ENCODE measurements at regions not wholly inside any gene's neighbourhood (a gene's known extent, or its start where the extent isn't known, plus 50 kb on each side); places are given as distances from the start of the nearest gene placed in this dataset.

- DNase-seq, result no peak
These were observed 78.7 kb downstream of the SIK1 start for GRCh38 chr21:43348170-43348766.

DNA sequence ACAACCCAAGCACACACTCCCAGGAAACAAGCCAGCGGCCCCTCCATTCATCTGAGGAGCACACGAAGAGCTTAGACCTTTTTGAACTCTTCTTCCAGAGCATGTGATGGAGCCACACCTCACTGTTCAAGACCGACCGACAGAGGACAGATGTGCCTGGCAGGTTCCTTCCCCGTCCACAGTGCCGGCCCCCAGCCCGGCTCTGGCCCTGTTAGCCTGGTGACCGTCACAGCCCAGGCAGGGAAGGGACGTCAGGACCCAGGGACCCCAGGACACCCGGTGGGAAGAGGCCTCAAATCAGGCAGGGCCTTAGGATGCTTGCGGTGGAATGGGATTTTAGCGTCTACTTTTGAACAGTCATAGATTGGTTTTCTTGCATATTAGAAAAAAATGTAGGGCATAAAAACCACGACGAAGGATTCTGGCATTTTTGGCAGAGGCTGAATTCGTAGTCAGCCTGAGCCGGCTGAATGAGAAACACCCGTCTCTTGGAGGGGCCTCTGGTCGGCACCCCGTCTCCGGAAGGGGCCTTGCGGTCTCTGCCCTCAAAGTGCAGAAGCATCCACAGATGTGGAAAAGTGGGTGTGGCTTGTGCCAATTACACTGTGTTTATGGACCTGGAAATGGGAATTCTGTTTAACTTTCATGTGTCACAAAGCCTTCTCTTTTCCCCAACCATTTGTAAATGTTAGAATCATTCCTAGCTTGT is 79.3 kb downstream of the SIK1 start:
- DNase-seq, result no peak

DNA sequence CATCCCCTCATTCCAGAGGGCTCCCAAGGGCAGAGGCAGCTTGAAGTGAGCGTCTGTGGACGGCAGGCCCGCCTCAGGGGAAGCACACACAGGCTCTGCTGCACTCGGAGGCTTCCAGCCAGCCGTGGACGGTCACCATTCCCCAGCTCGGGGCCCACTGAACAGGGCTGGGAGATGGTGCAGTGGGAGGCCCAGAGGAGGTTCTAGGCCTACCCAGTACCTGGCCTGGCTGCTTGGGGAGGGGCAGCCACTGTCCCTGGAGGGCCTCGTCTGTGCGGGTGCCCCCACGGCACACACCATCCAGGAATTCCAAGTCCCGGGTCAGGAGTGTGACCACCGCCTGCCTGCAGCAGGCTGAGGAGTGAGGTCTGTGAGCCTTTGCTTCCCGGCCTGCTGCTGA is 80.4 kb downstream of the SIK1 start:
- DNase-seq, result no peak

DNA sequence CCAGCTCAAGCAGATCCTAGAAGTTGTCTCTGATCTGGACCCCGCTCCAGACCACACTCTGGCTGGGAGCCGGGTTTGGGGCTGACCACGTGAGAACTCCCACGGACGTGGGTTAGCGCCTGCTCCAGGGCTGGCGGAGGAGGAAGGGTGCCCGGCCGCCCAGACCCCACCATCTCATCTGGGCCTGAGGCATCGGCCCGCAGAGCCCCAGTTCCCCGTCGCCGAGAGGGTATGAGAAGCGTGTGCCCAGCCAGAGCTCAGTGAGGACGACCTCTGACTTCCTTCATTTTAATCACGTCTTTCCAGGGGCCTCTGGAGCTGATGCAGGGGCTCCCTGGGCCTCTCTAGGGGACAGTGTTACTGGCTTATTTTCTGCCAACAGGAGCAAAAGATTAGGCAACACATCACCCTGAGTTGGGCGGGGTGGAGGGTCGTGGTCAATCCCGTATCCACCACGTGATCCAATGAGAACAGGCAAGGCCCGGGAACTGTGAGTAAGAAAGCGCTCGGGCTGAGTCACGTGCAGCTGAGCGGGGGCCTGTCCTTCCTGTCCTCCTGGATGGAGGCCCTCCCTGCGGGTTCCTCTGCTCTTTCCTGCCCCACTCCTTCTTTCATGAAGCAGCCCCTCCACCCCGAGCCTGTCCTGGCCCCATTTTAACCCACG is 81.1 kb downstream of the SIK1 start:
- peak; percentile 14 to 67 for DNase-seq

- DNase-seq, result no peak
These were observed 81.7 kb downstream of the SIK1 start for GRCh38 chr21:43345046-43345745.

- no peak for DNase-seq
These were observed 82.7 kb downstream of the SIK1 start for GRCh38 chr21:43343992-43344886.

- DNase-seq, result no peak
These were observed 83.6 kb downstream of the SIK1 start for GRCh38 chr21:43343095-43343991.

- DNase-seq, result no peak
These were observed 84.5 kb downstream of the SIK1 start for GRCh38 chr21:43342301-43342881.

DNA sequence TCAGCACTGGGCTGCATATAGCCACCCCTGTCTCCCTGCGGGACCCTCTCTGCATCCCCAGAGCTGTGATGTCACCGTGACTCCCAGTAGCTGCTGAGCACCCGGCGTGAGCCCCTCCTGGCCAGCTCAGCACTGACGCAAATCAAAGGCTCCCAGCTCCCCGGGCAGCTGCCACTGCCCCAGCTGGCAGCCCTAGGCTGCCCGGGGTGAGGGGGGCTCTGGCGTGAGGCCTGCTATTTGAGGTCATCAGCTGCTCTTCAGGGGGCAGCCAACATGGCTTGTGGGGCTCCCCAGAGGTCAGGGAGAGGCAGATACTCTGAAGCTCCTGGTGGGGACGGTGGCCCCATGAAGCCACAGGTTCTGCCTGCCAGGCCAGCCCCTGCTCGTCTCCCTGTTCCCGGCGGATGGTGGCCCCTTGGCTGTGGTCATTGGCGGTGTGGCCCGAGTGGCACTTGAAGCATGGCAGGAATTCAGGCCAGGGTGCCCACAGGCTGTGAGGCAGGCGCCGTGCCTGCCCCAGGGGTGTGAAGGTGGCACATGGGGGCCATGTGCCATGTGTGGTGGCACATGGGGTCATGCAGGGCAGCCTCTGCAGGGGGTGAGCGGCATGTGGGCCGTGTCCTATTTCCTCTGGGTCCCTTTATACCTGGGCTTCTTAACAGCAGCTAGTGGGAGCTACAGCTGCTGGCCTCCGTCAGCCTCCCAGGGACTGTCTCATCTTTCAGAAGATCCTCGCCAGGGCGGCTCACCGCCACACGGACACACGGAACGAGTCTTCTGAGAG is 85.4 kb downstream of the SIK1 start:
- no peak for DNase-seq

GRCh38 chr21:43340491-43341377 is 86.2 kb downstream of the SIK1 start:
- DNase-seq, result no peak

- no peak for DNase-seq
These were observed 87.3 kb downstream of the SIK1 start for GRCh38 chr21:43339668-43340067.

- no peak for DNase-seq
These were observed 88.0 kb downstream of the SIK1 start for GRCh38 chr21:43338951-43339350.

DNA sequence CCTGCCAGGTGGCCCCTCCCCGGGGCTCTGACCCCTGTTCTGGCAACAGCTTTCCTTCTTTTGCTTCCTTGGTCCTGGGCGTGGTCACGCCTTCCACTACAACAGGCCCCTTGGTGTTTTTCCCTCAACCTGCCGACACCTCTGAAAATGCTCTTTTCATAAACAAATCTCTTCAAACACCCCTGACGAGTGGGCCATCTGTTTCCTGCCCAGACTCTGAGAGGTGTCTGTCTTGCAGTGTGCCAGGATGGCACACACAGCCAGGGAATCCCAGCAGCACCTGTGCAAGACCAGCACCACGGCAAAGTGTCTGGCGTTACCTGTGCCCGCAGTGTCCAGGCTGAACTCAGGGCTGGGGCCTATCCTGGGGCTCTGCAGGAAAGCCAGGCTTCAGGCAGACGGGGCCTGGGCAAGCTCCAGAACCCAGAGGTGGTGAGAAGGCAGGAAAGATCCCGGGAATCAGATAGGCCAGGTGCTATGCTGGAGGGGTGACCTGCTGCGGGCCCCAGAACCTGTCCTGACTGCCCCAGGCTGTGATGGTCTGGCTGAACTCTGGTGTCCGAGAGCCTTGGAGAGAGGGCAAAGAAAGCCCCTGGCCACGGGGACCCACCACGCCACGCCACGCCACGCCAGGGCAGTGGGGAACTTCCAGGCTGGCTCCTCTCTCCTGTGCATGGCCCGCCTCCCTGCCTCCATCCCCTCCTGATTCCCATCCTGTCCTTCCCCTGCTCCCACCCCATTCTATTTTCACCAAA is 88.9 kb downstream of the SIK1 start:
- DNase-seq, result no peak

DNA sequence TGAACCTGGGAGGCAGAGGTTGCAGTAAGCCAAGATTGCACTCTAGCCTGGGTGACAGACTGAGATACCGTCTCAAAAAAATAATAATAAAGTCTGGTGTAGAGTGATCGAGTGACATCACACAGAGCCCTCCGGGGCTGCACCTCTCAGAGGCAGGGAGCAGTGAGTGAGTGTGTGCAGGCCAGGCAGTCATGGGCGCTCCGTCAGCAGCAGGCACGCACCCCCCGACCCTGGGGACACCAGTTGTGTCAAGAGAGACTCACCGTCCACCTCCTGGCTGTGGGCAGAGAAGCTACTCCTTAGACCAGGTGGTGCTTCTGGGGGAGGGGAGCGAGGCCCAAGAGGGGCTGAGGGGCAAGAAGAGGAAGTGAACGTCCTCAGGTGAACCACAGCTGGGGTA is 91.8 kb downstream of the SIK1 start:
- DNase-seq, result no peak

DNA sequence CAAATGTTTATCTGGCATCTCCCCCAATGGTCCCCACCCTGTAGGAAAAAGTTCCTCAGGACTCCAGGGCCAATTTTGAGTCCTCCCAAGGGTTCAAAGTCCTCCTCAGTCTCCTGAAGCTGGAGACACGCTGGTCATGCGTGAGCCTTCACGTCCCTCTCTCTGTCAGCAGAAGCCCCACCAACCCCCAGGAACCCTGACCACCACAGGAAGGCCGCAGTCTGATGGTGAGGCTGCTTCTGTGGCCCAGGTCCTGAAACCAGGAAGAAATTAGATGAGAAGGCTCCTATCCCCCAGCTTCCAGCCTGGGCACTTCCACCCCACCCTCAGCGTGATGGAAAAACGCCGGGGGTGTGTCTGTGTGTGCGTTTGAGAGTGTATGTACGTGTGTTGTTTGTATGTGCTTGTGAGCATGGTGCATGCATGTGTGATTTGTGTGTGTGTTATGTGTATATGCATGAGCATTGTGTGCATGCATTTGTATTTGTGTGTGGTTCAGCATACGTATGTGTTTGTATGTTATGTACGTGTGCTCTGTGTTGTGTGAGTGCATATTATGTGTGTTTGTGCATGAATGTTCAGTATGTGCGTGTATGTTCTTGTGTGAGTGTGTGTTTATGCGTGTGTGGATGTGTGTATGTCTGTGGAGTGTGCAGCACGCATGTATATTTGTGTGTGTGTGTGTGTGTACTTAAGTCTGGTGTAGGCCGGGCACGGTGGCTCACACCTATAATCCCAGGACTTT is 92.5 kb downstream of the SIK1 start:
- no peak for DNase-seq

- DNase-seq, result no peak
These were observed 93.5 kb downstream of the SIK1 start for GRCh38 chr21:43333298-43334062.

DNA sequence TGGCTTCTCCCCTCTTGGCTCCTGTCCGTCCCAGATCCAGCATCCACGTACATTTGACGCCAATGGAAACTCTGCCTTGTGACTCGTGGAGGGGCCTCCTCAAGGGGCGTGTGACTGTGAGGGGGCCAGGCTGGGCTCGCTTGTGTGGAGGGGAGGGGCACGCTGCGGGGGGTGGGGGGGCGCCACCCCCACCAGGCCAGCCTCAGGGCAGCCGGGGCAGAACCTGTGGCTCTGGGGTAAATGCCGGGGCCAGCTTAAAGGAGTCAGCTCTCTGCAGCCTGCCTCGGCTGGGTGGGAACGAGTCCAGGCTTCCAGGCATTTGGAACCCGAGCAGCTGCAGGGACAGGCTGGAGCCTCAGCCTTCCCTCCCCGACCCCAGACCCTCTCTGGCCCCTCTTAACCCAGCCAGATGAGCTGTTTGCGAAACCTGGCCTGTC is 94.1 kb downstream of the SIK1 start:
- no peak for DNase-seq

Measured in CD4-positive, alpha-beta T cell treated with Interleukin-4 for 1 hour (primary cell).